NCI-H128 (cell line): ENCODE measurements at regions not wholly inside any gene's neighbourhood (a gene's known extent, or its start where the extent isn't known, plus 50 kb on each side); places are given as distances from the start of the nearest gene placed in this dataset.

Experiments
- DNase-seq: peaks from one replicate; lab custom pipeline; 2025; ENCODE audit not compliant: unreplicated experiment; lab: John Stamatoyannopoulos, UW

GRCh38 chr9:23290973-23291372, 535.1 kb downstream of the ELAVL2 start:
- no peak for DNase-seq

- no peak for DNase-seq
These were observed 523.8 kb downstream of the ELAVL2 start for GRCh38 chr9:23302281-23302680.

DNA sequence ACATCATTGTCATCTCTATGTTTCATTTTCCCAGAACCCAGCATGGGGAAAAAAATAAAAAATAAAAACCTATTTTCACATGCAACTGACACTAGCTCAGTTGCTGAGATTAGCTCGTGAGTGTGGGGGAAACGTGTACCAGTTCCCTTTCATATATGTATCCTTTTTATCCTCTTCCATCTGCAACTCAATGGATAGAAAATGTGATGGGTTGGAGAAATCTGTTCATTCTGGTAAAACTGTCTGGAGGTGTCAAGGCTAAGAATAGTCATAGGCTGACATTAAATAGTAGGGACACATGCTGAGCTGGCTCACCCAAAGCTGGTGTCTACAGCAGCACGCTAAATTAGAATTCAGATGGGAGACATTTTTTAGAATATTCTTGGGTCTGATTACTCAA, 519.3 kb downstream of the ELAVL2 start:
- no peak for DNase-seq

DNA sequence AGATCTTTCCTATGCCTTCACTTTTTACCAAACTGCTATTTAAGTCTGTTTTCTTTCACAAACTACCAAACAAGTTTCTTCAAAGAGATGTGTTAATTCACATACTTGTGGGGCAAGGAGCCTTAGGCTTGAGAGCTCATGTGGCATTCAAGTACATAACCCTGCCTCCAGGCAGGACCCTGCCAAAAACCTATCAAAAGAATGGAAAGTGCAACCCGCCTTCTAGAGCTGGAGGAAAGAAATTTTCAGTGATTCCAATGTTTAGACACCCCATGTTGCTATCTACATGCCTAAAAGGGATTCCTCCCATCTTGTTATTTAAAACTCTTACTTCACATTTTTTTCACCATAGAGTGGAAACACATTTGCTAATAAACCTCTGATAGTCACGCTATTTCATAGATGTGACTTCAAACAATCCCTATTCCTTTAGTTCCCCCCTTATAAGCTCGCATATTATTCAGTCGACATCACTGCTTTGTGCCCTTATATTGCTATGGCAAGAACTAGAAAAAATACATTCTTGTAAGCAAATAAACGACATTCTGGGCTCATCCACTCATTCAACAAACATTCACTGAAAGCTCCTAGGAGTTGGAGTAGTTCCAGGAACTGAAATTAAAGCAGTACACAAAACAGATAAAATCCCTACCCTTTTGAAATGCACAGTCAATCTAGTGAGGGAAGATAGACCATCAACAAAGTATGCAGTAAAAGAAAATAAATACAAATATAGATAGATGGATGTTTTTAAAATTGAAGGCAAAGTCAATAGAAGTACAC, 518.1 kb downstream of the ELAVL2 start:
- no peak for DNase-seq

GRCh38 chr9:23309800-23310199, 516.2 kb downstream of the ELAVL2 start:
- DNase-seq, result no peak

GRCh38 chr9:23314247-23314646, 511.8 kb downstream of the ELAVL2 start:
- no peak for DNase-seq

DNA sequence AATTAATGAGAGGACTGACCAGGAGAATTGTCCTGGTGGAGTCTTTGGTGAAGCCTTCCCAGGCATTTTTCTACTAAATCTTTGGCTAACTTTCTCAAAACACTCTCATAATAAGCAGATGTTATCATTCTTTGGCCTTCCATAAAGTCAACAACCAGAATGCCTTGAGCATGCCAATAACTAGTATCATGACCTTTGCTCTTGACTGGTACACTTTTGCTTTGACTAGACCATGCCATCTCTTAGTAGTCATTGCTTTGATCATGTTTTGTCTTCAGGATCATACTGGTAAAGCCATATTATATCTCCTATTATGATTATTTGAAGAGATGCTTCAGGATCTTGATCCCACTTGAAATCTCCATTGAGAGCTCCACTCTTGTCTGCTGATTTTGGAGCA, 506.9 kb downstream of the ELAVL2 start:
- no peak for DNase-seq

GRCh38 chr9:23321049-23321448, 505.0 kb downstream of the ELAVL2 start:
- DNase-seq, result no peak

GRCh38 chr9:23322392-23322791, 503.6 kb downstream of the ELAVL2 start:
- DNase-seq, result no peak

DNA sequence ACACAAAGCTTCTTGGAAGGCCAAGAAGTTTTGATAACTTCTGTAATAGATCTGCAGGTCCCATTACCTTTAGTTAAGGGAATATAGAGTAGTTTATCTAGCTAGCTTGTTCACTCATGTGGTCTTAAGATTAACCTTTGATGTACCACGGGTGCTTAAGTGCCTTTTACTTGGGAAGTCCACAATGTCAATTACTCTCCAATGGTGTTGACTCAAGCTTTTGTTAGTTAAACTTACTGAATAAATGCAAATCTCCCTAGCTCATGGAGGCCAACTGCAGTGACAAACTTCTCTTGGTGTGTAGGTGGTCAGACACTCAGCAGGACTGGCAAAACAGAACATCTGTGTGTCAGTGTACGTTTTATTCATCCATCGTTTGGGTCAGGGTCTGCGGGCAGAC, 501.5 kb downstream of the ELAVL2 start:
- no peak for DNase-seq

DNA sequence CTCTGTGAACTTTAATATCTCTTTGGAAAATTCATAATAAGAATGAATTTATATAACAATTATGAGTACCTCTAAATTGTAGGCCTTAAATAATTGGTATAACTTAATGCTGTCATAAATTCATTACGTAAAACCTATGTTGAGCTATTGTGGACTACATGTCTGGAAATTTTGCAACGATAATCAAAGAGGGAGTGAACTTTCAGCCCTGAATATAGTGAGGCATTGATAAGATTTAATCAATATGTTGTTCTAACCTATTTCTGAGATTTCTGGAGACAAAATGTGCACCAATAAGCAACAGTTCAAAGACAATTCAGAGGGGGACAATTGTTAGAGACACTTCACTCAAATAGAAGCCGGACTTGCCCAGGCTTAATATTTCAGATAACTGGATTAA, 499.4 kb downstream of the ELAVL2 start:
- no peak for DNase-seq

DNA sequence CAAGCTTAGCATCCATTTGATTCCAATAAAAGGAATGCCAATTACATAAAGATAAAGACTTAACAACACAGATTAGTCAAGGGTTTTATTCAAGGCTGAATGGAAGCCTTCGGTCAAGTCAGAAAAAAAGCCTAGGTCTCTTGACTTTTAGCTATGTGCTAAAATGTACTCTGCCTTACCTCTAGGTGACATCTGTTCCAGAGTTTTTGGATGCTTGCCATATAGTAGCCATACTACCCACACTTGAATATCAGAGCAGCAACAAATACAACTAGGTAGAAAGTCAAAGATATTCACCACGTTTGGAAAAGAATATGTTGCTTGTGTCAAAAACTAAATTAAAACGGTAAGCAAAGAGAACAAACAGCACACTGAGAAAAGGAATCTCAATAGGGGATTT, 484.7 kb downstream of the ELAVL2 start:
- DNase-seq, result no peak

- DNase-seq, result no peak
These were observed 483.7 kb downstream of the ELAVL2 start for GRCh38 chr9:23342291-23342690.

DNA sequence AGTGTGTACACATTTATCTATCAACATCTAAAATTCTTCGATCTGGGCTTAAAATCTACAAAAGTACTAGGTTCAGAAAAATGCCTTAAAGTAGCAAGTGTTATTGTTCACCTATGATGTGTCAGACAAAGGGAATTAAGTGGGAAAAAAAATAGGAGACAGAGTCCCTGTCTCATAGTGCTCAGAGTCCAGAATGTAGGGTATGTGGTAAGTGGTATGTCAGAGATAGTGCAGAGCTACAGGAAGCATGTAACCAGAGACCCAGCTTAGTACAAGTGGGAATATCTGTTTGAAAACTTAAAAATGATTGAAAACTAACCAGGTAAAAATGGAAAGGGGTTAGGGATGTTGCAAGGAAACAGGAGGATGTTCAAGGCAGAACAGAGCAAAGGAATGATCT, 482.8 kb downstream of the ELAVL2 start:
- DNase-seq, result no peak

DNA sequence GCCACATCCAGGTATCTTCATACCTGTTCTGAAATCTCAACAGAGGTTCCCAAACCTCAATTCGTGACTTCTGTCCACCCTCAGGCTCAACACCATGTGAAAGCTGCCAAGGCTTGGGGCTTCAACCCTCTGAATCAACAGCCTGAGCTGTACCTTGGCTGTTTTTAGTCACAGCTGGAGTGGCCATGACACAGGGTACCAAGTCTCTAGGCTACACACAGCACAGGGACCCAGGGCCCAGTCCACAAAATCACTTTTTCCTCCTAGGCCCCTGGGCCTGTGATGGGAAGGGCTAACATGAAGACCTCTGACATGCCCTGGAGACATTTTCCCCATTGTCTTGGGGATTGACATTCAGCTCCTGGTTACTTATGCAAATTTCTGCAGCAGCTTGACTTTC, 464.9 kb downstream of the ELAVL2 start:
- no peak for DNase-seq

DNA sequence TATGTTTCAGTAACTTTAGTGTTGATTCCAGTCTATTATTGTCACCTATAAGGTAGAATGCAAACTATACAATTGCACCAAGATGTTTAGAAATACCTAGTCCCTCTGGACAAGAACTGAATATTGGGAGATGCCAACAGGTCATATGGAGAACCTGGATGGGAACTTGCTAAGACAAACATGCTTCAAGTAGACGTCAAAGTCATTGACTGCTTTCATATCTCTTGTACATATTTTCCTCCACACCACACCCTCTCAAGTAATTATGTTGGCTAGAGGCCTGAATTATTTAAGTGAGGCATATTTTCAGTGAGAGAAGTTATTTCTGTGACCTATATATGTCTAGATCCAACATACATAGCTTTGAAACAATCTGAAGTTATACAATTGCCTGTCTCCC, 453.3 kb downstream of the ELAVL2 start:
- DNase-seq, result no peak

GRCh38 chr9:23375511-23375910, 450.5 kb downstream of the ELAVL2 start:
- DNase-seq, result no peak

GRCh38 chr9:23379842-23380241, 446.2 kb downstream of the ELAVL2 start:
- no peak for DNase-seq

DNA sequence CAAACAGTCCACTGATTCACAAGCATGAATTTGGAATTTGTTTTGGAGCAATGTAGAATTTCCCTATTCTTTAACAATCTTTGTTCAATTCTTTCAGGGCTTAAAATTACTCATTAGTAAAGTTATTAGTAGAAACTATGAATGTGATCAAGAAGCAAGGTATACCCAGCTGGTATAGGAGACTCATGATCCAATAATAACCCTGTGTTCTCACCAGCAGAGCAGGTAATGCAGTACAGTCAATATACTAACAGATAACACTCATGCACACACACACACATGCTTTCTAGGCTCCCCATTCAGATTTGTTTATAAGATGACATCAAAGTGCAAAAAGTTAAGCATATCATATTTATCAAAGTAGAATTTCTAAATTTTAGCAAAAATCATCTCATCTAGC, 445.2 kb downstream of the ELAVL2 start:
- no peak for DNase-seq

GRCh38 chr9:23382418-23382817, 443.6 kb downstream of the ELAVL2 start:
- no peak for DNase-seq

DNA sequence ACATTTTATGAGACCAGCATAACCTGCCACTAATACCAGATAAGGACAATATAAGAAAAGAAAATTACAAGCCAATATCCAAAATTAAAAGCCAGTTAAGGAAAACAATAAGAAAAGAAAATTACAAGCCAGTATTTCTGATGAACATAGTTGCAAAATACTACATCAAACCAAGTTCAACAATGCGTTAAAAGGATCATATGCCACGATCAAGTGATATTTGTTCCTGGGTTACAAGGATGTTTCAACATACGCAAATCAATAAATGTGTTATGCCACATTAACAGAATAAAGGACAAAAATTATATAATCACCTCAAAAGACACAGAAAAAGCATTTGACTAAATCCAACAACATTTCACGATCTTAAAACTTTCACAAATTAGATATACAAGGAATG, 431.9 kb downstream of the ELAVL2 start:
- no peak for DNase-seq

- no peak for DNase-seq
These were observed 417.2 kb downstream of the ELAVL2 start for GRCh38 chr9:23408874-23409273.

- DNase-seq, result no peak
These were observed 414.0 kb downstream of the ELAVL2 start for GRCh38 chr9:23412046-23412445.
